HCT116 (cell line): ENCODE measurements at regions not wholly inside any gene's neighbourhood (a gene's known extent, or its start where the extent isn't known, plus 50 kb on each side); places are given as distances from the start of the nearest gene placed in this dataset.
"Not testable (repeated sequence)": the region's sequence is repeated elsewhere in the genome, so short reads cannot be mapped to it uniquely, and the experiment has no call there.

Source experiments
- EZH2 ChIP-seq: fragments of 200-600 bp; sonication (generic); IDR thresholded peaks from 2 replicates; pipeline ENCODE4 v1.6.1; 2017; ENCODE audit warnings: antibody characterized with exemption, mixed run types
- EZH2phosphoT487 ChIP-seq: fragments of 200-600 bp; IDR thresholded peaks from 2 replicates; pipeline ENCODE4 v1.6.1; 2018; ENCODE audit warnings: antibody characterized with exemption, borderline replicate concordance
- REST ChIP-seq: IDR thresholded peaks from 2 replicates; pipeline ENCODE4 v1.6.1; 2012; ENCODE audit warnings: low read depth
- YY1 ChIP-seq: IDR thresholded peaks from 2 replicates; pipeline ENCODE4 v1.6.1; 2011; ENCODE audit warnings: low read length, low read depth, moderate library complexity, mild to moderate bottlenecking; ENCODE audit not compliant: insufficient replicate concordance; ENCODE audit errors: extremely low read depth
- ZNF274 ChIP-seq: fragments of 200-500 bp; sonication (Bioruptor generic); IDR thresholded peaks from 2 replicates; pipeline ENCODE4 v1.6.1; 2014; ENCODE audit warnings: mild to moderate bottlenecking, low read depth, low read length, inconsistent platforms
- TF ChIP-seq, protein P1 (sequence below), 3 experiments: fragments of 200-600 bp in 1 of 3; sonication (generic) in 1 of 3; IDR thresholded peaks in 2 of 3; conservative IDR thresholded peaks in 1 of 3; 2 replicates each; pipeline ENCODE4 v1.5.1; 2012 to 2017; ENCODE audit warnings: low read depth in 2 of 3, low read length in 2 of 3, antibody characterized with exemption in 1 of 3, borderline replicate concordance in 1 of 3, control low read depth in 1 of 3, mild to moderate bottlenecking in 1 of 3, mixed read lengths in 1 of 3, mixed run types in 1 of 3, moderate library complexity in 1 of 3; ENCODE audit not compliant: insufficient read depth in 1 of 3
- TF ChIP-seq, protein P2 (sequence below): IDR thresholded peaks from 2 replicates; pipeline ENCODE4 v1.6.1; 2012

GRCh38 chr22:15927172-15927571 lies 237.3 kb downstream of the POTEH start:
- TF ChIP-seq, protein P1, sequence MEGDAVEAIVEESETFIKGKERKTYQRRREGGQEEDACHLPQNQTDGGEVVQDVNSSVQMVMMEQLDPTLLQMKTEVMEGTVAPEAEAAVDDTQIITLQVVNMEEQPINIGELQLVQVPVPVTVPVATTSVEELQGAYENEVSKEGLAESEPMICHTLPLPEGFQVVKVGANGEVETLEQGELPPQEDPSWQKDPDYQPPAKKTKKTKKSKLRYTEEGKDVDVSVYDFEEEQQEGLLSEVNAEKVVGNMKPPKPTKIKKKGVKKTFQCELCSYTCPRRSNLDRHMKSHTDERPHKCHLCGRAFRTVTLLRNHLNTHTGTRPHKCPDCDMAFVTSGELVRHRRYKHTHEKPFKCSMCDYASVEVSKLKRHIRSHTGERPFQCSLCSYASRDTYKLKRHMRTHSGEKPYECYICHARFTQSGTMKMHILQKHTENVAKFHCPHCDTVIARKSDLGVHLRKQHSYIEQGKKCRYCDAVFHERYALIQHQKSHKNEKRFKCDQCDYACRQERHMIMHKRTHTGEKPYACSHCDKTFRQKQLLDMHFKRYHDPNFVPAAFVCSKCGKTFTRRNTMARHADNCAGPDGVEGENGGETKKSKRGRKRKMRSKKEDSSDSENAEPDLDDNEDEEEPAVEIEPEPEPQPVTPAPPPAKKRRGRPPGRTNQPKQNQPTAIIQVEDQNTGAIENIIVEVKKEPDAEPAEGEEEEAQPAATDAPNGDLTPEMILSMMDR (IDR thresholded peaks at IDR 0.05 in 2 of 3, conservative IDR thresholded peaks at IDR 0.05 in 1 of 3; ENCODE audit: borderline replicate concordance in 1 of 3, insufficient read depth in 1 of 3, low read depth in 2 of 3, low read length in 2 of 3), result not testable (repeated sequence)
- TF ChIP-seq REST, EZH2phosphoT487, YY1, ZNF274, EZH2: not testable (repeated sequence)
- TF ChIP-seq, protein P2, sequence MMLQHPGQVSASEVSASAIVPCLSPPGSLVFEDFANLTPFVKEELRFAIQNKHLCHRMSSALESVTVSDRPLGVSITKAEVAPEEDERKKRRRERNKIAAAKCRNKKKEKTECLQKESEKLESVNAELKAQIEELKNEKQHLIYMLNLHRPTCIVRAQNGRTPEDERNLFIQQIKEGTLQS, result not testable (repeated sequence)
